Prostate gland (tissue), 2 donors: ENCODE measurements at regions not wholly inside any gene's neighbourhood (a gene's known extent, or its start where the extent isn't known, plus 50 kb on each side); places are given as distances from the start of the nearest gene placed in this dataset.

Source experiments
- CTCF ChIP-seq, 4 experiments: fragments of 200-600 bp in 2 of 4; fragments of 450-650 bp in 2 of 4; sonication (generic) in 2 of 4; IDR thresholded peaks; 1 replicate in 3 of 4; 2 replicates in 1 of 4; pipeline ENCODE4 v1.5.1; 2016 to 2019; ENCODE audit warnings: antibody characterized with exemption in 4 of 4, mild to moderate bottlenecking in 2 of 4, moderate library complexity in 2 of 4
- POLR2AphosphoS5 ChIP-seq: sonication (generic); formaldehyde crosslinking; IDR thresholded peaks from one replicate; pipeline ENCODE4 v1.6.1; 2017; ENCODE audit warnings: antibody characterized with exemption

GRCh38 chr6:22155551-22155950, 141.3 kb downstream of the PRL start:
- TF ChIP-seq POLR2AphosphoS5 (no peak), CTCF (IDR thresholded peaks at IDR 0.05) (no peak)
